Urinary bladder (tissue), 3 donors: ENCODE measurements at regions not wholly inside any gene's neighbourhood (a gene's known extent, or its start where the extent isn't known, plus 50 kb on each side); places are given as distances from the start of the nearest gene placed in this dataset.

Source experiments
- DNase-seq: peaks from one replicate; pipeline ENCODE4 v3.0.0-alpha.2; 2015; ENCODE audit errors: extremely low spot score
- H3K27ac ChIP-seq: one replicate; pipeline ENCODE4 v1.5.1; 2013; ENCODE audit warnings: low read depth, mild to moderate bottlenecking, moderate library complexity
- H3K36me3 ChIP-seq: one replicate; pipeline ENCODE4 v1.6.1; 2013; ENCODE audit warnings: mild to moderate bottlenecking, moderate library complexity; ENCODE audit not compliant: insufficient read depth
- H3K4me1 ChIP-seq: one replicate; pipeline ENCODE4 v1.6.1; 2013; ENCODE audit warnings: mild to moderate bottlenecking, moderate library complexity; ENCODE audit not compliant: insufficient read depth
- H3K4me3 ChIP-seq: one replicate; pipeline ENCODE4 v1.5.1; 2013; ENCODE audit warnings: low read depth, low read length
- WGBS: extraction: QIAGEN DNeasy Blood & Tissue Kit; methylation state at CpG from one replicate; pipeline ENCODE4 v1.1.7; 2013; 5-methylcytosine and 5-hydroxymethylcytosine counted together
- donor health status: healthy with polysubstance abuse.
- donor health status: healthy.

DNA sequence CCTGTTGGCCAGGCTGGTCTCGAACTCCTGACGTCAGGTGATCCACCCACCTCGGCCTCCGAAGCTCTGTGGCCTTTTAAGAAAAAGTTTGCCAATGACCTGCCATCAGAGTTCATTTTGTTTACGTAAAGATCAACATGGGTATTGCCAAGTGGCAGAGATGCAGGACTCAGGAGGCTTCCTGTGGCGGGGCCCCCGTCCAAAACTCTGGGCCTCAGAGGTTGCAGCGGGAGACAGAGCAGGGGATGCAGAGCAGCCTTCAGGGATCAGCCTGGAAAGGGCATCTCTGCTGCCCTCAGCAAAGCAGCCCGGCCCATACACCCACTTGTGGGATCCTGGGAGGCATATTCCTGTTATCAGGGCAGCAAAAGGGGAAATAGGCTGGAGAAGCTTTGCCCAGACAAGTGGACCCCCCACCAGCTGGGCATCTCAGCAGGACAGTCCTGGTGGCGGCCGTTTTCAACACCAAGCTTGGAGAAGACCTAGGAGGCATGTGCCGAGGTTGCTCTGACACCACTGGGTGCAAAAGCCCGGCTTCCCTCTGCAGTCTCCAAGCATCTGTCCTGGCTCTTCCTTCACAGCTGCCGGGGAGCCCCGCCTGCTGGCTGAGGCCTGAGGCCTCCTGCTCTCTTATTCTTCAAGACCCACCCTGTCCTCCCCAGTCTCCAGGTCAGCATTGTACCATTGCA, 1152.4 kb downstream of the BRD1 start:
- Histone ChIP-seq H3K4me1 (no peaks in the 10 kb centered on the region), H3K36me3 (no peaks in the 10 kb centered on the region), H3K4me3 (no peak overlapping the region), H3K27ac (no peak overlapping the region)
- no peak for DNase-seq
- 83% methylated on average over 15 of the region's 15 CpGs for WGBS

DNA sequence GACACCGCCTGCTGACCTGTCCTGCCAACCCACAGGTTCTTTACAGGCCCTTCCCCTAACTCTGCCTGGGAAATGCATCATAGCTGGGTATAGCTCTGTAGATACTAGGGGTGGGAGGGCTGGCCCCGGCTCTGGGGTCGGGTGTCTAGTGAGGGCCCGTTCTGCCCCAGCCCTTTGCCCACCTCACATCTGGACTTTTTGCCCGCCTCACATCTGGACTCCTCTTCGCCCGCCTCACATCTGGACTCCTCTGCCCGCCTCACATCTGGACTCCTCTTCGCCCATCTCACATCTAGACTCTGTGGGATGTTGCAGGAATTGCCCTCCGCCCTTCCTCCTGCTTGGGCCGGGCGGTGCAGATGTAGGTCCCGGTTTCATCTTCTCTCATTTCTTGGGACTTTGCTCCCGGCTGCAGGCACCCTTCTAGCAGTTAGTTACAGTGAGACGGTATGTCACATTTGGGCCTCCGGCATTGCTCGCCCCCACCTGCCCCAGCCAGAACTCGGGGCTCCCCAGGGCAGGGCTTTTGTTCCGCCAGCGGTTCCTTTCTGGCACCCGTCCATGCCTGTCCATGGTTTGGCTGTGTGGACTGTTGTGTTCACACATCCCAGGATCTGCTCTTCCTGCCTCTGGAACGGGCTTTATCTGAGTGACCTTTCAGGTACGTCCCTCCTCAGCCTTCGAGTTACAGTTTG, 1153.7 kb downstream of the BRD1 start:
- Histone ChIP-seq H3K27ac (no peak overlapping the region), H3K4me1 (no peaks in the 10 kb centered on the region), H3K4me3 (no peak overlapping the region), H3K36me3 (no peaks in the 10 kb centered on the region)
- DNase-seq: no peak
- WGBS: 88% methylated on average over 24 of the region's 24 CpGs

DNA sequence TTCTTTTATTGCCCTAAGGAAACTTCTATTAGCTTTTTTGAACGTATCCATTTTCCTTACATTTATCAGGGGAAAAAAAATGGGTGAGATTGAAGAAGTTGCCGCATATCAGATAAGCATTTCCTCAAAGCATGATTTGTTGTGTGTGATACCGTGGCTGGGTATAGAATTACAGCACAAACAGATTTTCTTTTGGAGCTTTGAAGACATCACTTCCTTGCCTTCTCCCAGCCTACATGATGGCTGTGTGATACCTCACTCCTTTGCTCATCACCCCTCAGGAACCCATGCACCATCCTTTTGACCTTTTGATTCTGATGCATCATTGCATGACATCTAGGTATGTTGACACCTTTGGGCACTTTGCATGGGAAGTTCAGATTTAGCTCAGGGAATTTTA, 1155.3 kb downstream of the BRD1 start:
- WGBS: 91% methylated on average over 3 of the region's 3 CpGs
- H3K4me1 ChIP-seq: no peaks in the 10 kb centered on the region
- no peak overlapping the region for H3K4me3 ChIP-seq
- no peak overlapping the region for H3K27ac ChIP-seq
- DNase-seq: no peak
- H3K36me3 ChIP-seq: no peaks in the 10 kb centered on the region

DNA sequence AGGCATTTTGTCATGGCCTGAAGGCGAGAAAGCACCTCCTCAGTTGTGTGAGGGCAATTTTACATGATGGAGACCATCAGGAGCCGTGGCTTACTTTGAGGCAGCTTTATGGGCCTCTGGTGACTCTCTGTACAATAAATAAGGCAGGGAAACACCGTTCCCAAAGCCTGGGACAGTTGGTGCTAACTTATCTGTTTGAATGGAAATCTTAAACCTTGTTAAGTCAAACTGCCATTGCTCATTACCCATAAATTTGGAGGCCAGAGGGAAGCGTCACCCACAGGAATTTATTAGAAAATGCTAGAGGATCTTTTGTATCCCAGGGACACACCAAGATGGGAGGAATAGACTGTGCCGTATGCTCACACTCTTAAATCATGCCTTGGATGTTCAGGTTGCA, 1156.9 kb downstream of the BRD1 start:
- WGBS: 27% methylated on average over 5 of the region's 5 CpGs
- H3K27ac ChIP-seq: no peak overlapping the region
- H3K4me1 ChIP-seq: no peaks in the 10 kb centered on the region
- no peaks in the 10 kb centered on the region for H3K36me3 ChIP-seq
- peak; percentile 23 for DNase-seq
- no peak overlapping the region for H3K4me3 ChIP-seq

- Histone ChIP-seq H3K4me1 (no peaks in the 10 kb centered on the region), H3K4me3 (no peak overlapping the region), H3K27ac (no peak overlapping the region), H3K36me3 (no peaks in the 10 kb centered on the region)
- 63% methylated on average over 23 of the region's 23 CpGs for WGBS
- DNase-seq: no peak
Measured at GRCh38 chr22:48669986-48670716, 1157.5 kb downstream of the BRD1 start.

- H3K4me1 ChIP-seq: no peaks in the 10 kb centered on the region
- H3K36me3 ChIP-seq: no peaks in the 10 kb centered on the region
- H3K27ac ChIP-seq: no peak overlapping the region
- no peak overlapping the region for H3K4me3 ChIP-seq
- no peak for DNase-seq
- 94% methylated on average over 8 of the region's 8 CpGs for WGBS
Measured at GRCh38 chr22:48669226-48669625, 1158.4 kb downstream of the BRD1 start.

GRCh38 chr22:48667289-48667688, 1160.4 kb downstream of the BRD1 start:
- Histone ChIP-seq H3K27ac (no peak overlapping the region), H3K4me3 (no peak overlapping the region), H3K4me1 (no peaks in the 10 kb centered on the region), H3K36me3 (no peaks in the 10 kb centered on the region)
- 91% methylated on average over 14 of the region's 14 CpGs for WGBS
- DNase-seq: no peak

- Histone ChIP-seq H3K4me3 (no peak overlapping the region), H3K27ac (no peak overlapping the region), H3K4me1 (no peaks in the 10 kb centered on the region), H3K36me3 (no peaks in the 10 kb centered on the region)
- WGBS: 85% methylated on average over 9 of the region's 9 CpGs
- no peak for DNase-seq
Measured at GRCh38 chr22:48666620-48667019, 1161.1 kb downstream of the BRD1 start.

DNA sequence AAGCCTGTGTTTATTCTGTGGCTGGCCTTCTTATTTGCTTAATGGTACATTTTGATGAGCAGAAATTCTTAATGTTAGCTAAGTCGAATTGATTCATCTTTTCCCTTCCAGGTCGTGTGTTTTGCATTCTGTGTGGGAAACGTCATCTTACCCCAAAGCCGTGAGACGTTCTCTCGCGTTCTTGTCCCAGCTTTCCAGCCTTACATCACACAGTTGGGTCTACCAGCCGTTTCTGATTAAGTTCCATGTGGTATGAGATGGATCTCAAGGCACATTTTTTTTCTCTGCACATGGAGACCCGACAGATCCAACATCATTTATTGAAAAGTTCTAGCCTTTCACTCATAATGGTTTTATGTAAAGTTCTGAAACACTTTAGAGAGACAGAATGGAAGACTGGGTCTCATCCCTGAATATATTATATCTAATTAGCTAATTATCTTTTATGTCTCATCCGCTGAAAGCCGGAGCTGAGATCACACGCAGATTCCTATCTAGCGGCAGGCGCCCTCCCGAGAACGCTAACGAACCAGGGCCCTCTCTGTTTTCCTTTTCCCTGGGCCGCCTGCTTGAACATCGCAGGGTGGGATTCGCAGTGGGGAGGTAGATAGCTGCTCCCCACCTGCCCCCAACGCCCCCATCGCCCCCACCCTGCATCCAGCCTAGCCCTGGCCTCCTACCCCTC, 1162.2 kb downstream of the BRD1 start:
- no peaks in the 10 kb centered on the region for H3K4me1 ChIP-seq
- H3K4me3 ChIP-seq: no peak overlapping the region
- no peak for DNase-seq
- no peak overlapping the region for H3K27ac ChIP-seq
- 90% methylated on average over 22 of the region's 22 CpGs for WGBS
- no peaks in the 10 kb centered on the region for H3K36me3 ChIP-seq

DNA sequence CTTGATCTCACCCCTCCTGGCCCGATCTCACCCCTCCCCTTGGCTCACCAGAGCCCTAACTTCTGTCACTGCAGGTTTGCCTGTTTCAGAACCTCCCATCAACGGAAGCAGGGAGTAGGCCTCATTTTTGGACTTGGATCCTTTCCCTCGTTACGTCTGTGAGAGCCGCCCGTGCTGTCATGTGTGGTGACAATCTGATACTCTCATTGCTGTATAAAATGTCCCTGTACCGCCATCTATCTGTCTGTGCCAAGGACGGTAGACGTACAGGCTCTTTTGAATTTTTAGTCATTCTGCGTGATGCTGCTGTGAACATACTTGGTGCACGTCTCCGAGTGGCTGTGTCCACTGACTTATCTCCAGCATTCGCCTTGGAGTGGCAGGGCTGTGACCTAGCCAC, 1163.1 kb downstream of the BRD1 start:
- no peaks in the 10 kb centered on the region for H3K4me1 ChIP-seq
- no peak for DNase-seq

DNA sequence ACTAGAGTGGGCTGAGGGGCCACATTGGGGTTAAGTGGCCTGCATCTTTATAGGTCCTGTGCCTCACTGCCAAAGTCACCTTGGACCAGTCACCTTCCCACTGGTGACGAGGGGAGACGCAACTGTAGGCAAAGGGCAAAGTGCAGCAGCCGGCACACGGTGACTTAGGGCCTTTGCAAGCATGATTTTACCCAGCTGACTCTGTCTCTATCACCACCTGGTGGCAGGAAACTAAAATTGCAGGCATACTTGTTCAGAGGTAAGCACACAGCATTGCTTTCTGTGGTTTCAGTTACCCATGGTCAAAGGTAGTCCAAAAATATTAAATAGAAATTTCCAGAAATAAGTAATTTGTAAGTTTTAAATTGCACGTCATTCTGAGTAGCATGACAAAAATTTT, 1164.4 kb downstream of the BRD1 start:
- H3K4me3 ChIP-seq: no peak overlapping the region
- 74% methylated on average over 5 of the region's 5 CpGs for WGBS
- H3K36me3 ChIP-seq: no peaks in the 10 kb centered on the region
- no peak overlapping the region for H3K27ac ChIP-seq
- DNase-seq: no peak
- no peaks in the 10 kb centered on the region for H3K4me1 ChIP-seq

More for the DNA sequence above, 1163.1 kb downstream of the BRD1 start:
- Histone ChIP-seq H3K27ac (no peak overlapping the region), H3K4me3 (no peak overlapping the region), H3K36me3 (no peaks in the 10 kb centered on the region)
- 93% methylated on average over 13 of the region's 13 CpGs for WGBS

DNA sequence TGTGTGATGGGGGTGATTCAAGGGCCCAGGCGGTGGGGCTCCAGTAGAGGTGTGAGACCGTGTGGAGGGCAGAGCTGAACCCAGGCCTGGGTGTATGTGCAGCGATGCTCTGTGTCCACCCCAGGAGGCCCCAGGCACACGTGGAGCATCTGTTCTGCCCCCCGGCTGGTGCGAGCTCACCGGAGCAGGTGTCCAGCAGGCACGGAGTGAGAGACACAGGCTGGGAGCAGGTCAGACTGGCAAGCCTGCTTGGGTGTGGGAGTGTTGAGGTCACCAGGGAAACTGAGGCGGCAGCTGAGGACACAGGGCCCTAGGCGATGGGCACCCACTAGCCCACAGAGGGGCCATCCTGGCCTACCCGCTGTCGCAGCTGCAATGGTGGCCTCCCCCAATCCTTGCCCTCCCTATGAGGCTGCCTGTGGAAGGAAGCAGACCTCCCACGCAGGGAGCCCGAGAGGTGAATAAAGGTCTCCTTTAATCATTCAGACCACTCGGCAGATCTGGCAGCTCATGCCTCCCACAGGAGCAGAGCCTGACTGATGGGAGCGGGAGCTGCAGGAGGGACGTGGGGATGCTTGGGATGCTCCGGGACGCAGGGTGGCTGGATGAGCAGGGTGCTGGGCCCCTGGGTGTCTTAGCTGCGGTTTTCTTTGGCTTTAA, 1165.1 kb downstream of the BRD1 start:
- Histone ChIP-seq H3K27ac (no peak overlapping the region), H3K4me1 (no peaks in the 10 kb centered on the region)
- WGBS: 89% methylated on average over 20 of the region's 20 CpGs

DNA sequence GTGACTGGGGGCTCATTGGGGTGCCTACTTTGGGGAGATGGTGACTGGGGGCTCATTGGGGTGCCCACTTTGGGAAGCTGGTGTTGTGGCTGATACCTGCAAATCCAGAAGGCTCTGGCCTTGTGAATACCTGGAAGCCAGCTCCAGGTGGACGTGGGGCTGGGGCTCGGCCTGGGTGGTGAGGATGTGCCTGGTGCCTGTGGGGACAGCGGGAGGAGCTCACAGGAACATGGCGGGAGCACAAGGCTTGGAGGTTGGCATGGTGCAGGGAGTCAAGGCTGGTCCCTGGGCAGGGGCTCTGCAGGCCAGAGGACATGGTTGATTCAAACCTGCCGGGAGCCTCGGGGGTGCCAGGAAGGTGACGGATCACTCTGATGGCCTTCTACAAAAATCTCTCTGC, 1165.7 kb downstream of the BRD1 start:
- Histone ChIP-seq H3K27ac (no peak overlapping the region), H3K4me3 (no peak overlapping the region), H3K36me3 (no peaks in the 10 kb centered on the region), H3K4me1 (no peaks in the 10 kb centered on the region)
- WGBS: 93% methylated on average over 7 of the region's 7 CpGs
- DNase-seq: no peak

More for the DNA sequence above, 1165.1 kb downstream of the BRD1 start:
- no peak overlapping the region for H3K4me3 ChIP-seq
- DNase-seq: no peak
- H3K36me3 ChIP-seq: no peaks in the 10 kb centered on the region
